Activated naive CD4-positive, alpha-beta T cell treated with anti-CD3 and anti-CD28 coated beads, Interleukin-2, amount 50 U/mL, for 16 hours (primary cell): ENCODE measurements at regions not wholly inside any gene's neighbourhood (a gene's known extent, or its start where the extent isn't known, plus 50 kb on each side); places are given as distances from the start of the nearest gene placed in this dataset.

Source experiments
- DNase-seq: peaks from one replicate; pipeline ENCODE4 v3.0.0-alpha.2; 2020

DNA sequence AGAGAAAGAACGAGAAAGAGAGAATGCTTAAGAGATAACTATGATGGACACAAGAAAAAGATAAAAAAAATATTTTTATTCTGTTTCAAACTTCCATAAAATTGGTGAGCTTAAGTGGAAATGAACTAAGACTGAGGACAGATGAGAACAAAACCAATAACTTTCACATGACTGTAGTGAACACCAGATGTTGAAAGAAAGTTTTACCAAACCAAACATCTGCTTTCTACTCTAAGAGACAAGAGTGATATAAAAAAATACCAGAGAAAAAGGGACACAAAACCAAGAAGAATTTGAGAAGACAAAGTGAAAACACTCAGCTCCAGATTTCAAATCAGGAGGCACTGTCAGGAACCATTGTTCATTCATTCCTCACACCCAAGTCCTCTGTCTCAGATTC, 147.9 kb downstream of the IMPG2 start:
- DNase-seq: no peak

DNA sequence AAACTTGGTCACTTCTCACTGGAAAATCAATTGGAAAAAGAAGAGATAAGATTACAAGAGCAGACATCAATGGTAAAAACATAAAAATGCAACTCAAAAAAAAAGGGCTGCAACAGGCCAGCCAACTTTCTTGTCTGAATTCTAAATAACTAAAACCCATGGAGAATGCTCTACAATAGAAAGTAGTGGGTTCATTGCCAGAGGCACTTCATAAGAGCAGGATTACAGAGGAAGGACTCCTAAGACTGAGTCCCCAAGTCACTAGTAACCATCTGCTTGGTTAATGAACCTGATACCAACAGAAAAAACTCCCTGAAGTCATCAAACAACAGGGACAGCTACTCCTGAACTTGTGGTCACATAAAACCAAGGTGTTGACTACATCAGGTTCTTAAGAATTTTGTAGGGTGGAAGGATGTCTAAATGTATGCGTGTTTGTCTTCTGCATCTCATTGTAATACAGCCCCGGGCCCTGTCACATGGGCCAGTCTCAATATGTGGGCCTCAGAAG, 148.6 kb downstream of the IMPG2 start:
- no peak for DNase-seq

DNA sequence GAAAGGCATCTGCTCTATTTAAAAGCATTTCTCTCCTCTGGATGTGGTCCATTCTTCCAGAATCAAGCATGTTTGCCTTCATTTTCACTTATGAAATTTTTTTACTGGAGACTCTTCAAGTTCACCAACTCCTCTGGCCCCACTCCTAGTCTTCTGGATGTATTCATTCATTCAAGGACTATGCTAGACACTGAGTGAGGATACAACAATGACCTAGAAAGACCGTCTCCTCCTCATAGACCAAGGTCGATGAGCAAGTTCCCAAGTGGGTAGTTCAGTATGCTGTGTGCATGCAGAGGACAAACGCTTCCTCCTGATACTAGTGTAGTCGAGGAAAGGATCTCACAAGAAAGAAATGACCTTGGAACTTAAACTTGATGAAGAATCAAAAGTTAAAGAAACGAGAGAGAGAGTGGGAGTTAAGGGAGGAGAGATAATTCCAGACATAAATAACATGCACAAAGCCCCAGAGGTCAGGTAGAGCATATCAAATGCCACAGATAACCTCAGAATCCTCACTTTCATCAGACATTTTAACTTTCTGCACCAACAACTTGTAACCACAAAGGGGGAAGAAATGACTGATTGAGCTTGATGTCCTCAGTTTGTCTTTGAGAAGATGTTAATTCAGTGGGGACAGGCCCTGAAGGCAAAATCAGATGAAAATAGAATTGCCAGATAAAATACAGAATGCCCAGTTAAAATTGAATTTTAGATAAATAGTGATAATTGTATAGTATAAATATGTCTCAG, 149.4 kb downstream of the IMPG2 start:
- DNase-seq: no peak

DNA sequence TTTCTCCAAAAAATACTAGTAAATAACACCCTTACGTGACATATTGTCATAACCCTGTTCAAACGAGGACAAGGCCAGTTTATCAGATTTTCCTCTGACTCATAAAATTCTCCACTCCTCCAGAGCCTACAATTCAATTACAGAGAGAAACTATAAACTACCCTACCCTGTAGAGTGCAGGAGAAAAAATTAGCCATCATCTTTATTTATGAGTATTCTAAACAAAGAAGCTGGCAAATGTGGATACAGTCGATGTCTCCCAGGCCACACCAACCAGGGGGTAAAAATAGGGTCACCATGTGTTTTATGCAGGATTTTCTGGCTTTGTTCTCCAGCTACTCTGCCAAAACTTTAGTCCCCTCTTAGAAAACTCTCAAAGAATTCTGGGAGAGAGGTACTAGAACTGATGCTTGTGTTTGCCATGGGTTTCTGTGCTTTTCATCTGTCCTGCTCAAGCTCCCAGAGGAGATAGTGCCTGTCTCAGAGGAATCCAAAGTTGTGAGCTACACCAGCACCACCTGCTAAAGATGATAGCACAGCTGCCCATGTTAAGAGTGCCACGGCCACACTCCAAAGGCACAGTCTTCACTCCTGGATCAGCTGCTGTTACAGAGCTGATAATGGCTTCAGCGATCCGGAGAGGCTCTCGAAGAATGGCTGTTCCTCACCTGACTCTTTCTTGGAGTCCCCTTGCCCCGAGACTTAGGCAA, 150.2 kb downstream of the IMPG2 start:
- DNase-seq: no peak

DNA sequence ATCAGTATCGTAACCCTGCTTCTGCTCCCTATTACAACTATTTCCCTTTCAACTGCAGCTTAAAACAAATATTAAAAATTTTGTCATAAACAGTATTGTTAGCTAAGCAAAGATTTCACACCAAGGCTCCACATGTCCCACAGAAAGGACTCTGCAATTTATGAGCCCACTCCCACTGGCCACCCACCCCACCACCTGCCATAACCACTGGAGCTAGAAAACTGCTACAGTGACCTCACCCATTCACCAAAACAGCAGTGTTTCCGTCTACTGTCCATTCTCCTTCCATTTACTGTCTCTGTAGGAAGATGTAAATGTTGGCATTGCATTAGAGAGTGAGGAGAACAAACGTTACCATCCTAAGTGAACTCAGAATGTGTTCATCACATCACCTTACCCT, 150.9 kb downstream of the IMPG2 start:
- DNase-seq: no peak

DNA sequence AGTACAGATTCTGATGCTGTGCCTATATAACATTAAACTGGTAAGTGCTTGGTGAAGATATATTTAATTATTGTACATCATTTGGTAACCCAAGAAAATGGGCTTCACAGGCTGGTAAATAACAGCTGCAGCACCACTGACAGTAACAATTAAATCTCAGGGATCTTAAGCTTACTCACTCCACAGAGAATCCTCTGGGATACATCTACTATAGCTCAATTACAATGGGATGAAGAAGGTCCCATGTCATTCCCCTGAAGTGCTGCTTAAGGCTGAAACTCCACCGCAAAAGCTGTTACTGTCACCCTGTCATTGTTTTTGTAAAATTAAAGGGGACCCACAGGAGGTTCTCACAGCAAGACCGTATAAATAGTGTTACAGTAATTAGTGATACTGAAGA, 153.0 kb downstream of the IMPG2 start:
- no peak for DNase-seq

DNA sequence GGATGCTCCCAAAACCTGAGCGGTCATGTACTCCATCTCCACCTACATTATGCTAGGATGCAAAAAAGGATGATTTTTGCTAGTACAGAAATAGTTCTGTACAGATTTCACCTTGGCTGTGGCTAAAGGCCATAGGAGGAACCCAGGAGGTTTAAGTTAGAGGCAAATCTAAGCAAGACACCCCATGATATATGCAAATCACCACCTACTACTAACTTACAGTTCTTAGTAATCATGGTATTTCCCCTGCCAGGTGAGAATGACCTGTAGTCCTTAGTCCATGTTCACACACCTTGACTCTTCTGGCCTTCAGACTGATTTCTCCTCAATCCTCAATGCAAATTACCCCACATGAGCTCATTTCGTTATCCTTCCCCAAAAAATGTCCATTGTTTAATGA, 154.2 kb downstream of the IMPG2 start:
- no peak for DNase-seq

DNA sequence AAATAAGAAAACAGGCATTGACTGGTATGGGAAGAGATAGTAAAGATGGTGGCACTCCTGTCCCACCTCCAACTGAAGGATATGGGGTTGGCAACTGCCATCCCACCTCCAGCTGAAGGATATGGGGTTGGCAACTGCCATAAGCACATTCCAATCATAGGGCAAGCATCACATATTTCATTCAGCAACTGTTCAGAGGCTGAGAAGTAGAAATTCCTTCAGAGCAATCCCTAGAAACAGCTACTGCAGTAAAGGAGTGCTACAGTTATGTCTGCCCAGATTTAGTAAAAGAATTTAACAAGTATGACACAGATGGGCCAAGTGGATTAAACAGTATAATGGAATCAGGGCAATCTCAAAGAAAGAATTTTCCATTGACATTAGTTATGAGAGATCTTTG, 156.8 kb downstream of the IMPG2 start:
- DNase-seq: no peak

DNA sequence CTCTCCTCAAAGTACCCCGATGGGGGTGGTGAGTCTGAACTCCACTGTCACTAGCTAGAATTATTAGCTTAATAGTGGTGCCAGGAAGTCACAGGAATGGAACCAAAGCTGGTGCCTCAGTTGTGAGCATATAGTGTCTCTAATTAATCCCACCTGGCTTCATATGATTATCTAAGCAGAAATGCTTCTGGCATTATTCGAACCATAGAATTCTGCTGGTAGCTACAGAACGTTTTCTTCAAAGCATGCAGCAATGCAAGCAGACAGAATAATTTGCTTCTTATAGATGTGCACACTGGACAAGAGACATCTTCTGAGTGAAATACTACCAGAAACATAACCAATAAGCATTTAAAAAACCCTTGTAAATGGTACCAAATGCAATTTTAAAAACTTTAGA, 160.9 kb downstream of the IMPG2 start:
- DNase-seq: no peak

DNA sequence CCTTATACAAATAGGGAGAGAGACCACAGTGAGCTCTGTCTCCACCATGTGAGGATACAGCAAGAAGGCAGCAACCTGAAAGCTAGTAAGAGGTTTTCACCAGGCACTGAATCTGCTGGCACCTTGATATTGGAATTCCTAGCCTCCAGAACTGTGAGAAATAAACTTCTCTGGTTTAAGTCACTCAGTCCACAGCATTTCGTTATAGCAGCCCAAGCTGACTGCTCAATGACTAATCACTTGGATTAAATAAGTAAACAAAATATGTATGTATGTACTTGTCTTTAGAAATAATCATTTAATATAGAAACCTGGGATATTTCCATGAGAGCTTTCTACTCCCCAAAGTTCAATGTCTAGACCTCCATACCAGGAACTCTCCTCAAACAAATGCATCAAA, 162.0 kb downstream of the IMPG2 start:
- no peak for DNase-seq

DNA sequence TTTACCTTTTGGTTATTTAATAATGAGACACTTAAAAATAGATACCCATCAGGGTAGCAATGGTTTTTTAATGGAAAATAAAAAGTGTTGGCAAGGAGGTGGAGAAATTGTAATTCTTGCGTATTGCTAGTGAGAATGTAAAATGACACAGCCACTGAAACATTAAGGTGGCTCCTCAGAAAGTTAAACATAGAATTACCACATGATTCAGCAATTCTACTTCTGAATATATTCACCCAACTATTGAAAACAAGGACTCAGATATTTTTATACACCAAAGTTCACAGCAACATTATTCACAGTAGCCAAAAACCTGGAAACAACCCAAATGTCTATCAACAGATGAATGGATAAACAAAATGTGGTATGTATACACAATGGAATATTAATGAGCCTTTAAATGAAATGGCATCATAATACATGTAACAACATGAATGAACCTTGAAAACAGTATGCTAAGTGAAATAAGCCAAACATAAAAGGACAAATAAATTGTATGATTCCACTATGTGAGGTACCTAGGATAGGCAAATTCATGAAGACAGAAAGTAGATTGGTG, 163.5 kb downstream of the IMPG2 start:
- no peak for DNase-seq

DNA sequence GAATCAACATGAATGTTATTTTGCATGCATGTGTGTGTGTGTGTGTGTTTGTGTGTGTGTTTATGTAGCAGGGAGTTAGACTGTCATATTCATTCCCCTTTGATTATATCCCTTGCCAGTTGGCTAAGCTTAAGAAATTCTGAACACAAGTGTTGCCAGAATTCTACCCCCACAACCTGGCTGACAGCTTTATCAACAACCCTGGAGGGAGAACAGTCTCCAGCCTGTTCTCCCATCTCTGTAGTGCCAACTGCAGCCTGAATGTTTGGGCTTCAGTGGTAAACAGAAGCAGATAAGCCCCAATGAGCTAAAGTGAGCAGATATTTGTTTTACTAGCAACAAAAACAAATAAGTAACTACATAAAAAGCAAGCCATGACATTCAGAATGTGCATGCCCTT, 162.6 kb upstream of the ABI3BP start:
- DNase-seq: no peak

DNA sequence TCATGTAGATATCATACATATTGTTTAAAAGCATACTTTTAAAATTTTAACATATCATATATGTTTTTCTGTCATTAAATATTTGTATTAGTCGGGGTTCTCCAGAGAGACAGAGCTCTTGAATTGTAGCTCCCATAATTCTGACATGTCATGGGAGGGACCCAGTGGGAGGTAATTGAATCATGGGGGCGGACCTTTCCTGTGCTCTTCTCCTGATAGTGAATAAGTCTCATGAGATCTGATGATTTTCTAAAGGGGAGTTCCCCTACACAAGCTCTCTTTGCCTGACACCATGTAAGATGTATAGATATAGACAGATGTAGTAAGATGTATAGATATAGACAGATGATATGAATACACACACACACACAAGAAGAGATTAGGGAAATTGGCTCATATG, 161.2 kb upstream of the ABI3BP start:
- no peak for DNase-seq

DNA sequence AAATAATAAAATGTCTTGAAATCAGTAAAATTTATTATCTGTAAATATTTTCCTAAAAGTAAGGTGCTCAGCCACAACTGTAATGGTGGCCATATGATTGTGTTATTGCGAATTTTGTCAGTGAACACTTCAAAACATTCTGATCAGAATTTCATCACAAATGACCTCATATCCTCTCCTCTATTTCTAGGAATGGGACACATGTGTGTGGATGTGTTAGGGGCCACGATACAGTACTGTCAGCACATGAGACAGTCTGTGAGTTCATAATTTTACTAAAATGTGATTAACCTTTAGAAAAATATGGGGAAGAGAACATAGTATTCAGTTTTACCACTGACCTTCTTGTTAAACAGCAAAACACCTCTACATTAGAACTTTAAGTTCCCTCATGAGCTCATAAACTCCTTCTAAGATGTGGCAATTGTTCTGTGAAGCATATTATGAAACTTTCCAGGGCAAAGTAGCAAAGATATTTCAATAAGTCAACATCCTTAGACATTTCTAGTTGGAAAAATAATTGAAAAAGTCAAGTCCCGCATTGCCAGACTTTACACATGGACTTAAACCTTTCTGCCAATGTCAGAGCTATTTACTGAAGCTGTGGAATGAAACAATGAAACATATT, 158.2 kb upstream of the ABI3BP start:
- DNase-seq: no peak

DNA sequence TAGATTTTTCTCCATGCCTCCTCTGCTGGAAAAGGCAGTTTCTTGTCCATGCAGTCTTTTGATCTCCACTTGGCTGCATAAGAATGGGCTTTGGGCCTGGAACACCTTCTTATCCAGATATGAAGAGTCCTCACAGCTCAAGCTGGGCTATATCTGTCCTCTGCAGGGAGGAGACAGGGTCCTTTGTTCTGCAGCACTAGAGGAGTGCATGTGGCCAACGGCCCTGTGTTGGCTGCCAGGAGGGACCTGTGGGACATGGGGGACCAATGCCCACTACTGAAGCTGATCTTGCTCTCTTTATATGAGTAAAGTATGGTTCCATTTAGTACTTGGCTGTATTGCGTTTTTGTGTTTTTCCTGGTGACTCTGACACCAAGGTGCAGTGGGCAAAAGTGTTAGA, 157.3 kb upstream of the ABI3BP start:
- DNase-seq: no peak

DNA sequence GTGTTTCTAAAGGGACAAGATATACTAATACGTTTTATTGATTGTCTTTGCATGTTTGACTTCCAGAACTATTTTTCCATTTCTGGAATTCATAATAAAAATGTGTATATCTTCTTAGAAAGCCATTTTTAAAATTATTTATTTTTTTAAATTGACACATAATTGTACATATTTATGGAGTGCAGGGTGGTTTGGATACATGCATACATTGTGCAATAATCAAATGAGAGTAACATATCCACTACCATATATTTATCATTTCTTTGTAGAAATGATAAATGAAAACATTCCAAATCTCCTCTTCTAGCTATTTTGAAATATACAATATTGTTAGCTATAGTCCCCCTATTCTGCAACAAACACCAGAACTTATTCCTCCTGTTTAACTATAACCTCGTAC, 156.5 kb upstream of the ABI3BP start:
- DNase-seq: no peak

DNA sequence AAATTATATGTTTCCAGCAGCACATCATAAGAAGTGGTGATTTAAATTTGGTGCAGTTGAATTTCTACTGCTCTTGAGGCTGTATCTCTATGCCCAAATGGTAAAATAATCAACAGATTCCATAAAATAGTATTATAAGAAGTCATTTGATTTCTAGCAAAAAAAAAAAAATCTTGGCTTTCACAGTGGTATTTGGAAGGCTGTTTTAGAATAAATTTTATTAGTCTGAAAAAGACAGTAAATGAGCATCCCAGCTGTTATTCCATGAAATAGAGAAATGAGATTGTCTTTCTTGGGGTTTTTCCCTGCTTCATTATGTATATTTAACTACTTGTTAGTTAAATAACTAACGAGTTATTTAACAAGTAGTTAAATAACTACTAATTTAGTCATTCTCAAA, 156.0 kb upstream of the ABI3BP start:
- no peak for DNase-seq

DNA sequence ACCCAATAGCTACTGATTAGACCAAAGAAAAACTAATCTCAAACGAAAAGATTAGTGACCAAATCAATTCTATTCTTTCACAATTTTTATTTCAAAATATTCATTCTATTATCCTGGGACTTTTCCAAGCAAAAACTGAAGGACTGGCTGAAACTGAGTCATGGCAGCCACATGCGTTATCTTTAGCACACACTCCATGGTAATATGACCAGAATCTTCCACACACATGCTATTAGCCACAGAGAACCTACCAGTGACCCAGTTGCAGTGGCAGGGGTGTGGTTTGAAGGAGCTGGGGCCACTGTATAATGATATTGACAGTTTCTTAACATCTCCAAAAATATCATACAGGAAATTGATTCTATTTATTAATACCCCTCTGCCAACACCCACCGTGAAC, 154.8 kb upstream of the ABI3BP start:
- DNase-seq: no peak

DNA sequence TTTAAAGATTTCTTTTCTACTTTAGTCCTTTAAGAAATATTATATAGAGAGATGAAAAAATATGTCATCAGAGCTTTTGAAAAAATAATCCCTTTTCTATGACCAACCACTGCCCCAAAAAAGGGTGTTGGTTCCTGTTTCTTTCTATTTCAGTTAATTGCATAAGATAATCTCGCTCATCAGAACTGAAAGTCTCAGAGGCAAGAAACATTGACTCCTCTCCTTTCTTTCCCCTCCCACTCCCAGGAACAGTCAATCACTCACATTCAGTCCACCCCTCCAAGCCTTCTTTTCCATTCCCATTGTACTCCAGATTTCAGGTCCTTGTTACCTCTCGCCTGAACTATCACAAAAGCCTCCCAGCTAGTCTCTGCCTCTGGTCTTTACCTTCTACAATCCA, 153.7 kb upstream of the ABI3BP start:
- no peak for DNase-seq

DNA sequence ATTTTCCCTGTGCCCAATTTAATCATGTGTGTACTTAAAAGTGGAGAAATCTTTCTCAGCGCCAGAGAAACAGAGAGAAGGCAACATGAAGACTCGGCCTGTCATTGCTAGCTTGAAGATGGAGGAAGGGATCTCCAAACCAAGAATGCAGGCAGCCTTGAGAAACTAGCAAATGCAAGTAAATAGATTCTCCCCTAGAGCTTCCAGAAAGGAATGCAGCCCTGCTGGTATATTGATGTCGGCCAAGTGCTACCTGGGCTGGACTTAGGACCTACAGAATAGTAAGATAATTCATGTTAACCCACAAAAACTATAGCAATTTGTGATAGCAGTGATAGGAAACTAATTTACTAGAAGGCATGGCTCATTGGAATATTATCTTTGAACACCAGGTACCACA, 150.9 kb upstream of the ABI3BP start:
- no peak for DNase-seq

DNA sequence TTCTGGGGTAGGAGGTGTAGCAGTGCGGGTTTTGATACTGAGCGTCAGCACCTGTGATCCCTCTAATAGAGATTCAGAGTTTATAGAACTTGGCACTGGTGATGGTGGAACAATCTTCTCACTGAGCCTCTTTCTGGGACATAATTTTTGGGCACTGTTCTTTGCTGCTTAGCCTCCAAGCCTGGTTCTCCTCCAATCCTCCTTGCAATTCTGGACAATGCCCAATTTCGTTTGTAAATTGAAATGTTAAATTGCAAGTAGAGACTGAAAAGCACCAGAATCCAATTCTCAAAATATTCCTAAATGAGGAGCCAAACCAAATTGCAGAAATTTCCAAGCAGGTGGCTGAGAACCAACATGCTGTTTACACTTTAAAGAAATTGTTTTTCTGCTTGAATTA, 149.8 kb upstream of the ABI3BP start:
- no peak for DNase-seq

DNA sequence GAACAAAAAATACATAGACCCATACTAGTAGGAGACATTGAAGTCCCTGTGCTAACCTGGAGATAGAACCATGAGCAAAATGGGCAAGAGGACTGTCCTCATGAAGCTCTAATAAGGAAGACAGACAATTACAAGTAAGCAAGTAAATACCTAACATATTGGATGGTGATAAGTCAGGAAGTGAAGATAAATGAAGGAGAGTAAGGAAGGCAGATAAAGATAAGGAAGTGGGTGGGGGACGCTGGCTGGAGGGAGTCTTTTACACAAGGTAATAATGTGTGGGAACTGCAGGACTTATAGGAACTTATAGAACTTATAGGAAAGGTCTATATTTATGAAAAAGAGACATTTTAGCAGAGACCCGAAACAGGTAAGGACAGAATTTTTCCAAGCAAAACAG, 148.9 kb upstream of the ABI3BP start:
- no peak for DNase-seq

DNA sequence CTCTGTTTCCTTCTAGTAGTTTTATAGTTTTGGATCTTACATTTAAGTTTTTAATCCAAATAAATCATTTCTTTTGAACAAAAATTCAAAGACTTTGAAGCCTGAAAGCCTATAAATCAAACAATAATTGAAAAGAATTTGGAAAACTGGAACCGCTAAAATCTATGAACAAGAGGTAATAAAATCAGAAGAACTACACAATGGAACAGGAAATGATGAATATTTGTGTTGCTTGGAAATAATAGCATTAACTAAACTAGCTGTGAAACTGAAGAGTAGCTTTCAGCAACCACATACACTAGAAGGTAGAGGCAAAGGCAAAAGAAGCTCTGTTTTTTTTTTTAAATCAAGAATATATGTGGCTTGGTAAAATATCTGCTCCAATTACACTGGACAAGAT, 147.9 kb upstream of the ABI3BP start:
- no peak for DNase-seq

DNA sequence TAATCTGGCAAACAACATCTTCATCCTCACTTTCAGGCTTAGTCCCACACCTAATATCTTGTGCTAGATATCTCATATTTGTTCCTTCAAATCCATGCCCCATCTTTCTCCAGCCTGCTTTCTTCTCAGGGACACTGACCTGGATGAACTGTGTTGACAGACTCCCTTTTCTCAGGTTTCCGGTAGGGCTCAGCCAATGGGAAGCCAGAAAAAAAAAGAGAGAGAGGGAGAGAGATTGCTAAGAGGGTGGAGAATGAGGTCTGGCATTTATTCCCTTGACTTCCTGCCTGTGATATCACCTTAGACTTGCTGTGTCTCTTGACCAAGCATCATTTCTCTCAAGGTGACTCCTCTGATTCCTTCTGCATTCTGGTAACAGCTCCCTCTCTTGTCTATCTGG, 145.6 kb upstream of the ABI3BP start:
- DNase-seq: no peak
